Upper lobe of right lung (tissue), 1 donor: ENCODE measurements at regions not wholly inside any gene's neighbourhood (a gene's known extent, or its start where the extent isn't known, plus 50 kb on each side); places are given as distances from the start of the nearest gene placed in this dataset.
"Not testable (repeated sequence)": the region's sequence is repeated elsewhere in the genome, so short reads cannot be mapped to it uniquely, and the experiment has no call there.

Experiments
- ATAC-seq: fragments of 200-7000 bp; cut with Tn5 transposase; one replicate; pipeline ENCODE4 v1.9.1; 2020; ENCODE audit warnings: mild to moderate bottlenecking, moderate library complexity
- DNase-seq: peaks from one replicate; pipeline ENCODE4 v3.0.0-alpha.2; 2020
- H3K27ac ChIP-seq: fragments of 200-600 bp; one replicate; pipeline ENCODE4 v1.8.0; 2022
- H3K27me3 ChIP-seq: fragments of 200-600 bp; one replicate; pipeline ENCODE4 v1.8.0; 2022; ENCODE audit warnings: mild to moderate bottlenecking
- H3K36me3 ChIP-seq: fragments of 200-600 bp; one replicate; pipeline ENCODE4 v1.8.0; 2022
- H3K4me1 ChIP-seq: fragments of 200-600 bp; one replicate; pipeline ENCODE4 v1.8.0; 2022
- H3K4me3 ChIP-seq: fragments of 200-600 bp; one replicate; pipeline ENCODE4 v1.8.0; 2022; ENCODE audit warnings: mild to moderate bottlenecking
- H3K9me3 ChIP-seq: fragments of 200-600 bp; one replicate; pipeline ENCODE4 v1.8.0; 2022
- intact Hi-C: fragments of 100-400 bp; cut with DNase I; formaldehyde crosslinking; loops from one replicate; pipeline ENCODE4 v1.11.0; 2022
- TF ChIP-seq, protein P1 (sequence below): fragments of 200-600 bp; IDR thresholded peaks from one replicate; pipeline ENCODE4 v1.8.0; 2022; ENCODE audit warnings: antibody characterized with exemption
- donor health status: DM: no; HTN: yes; CAD: no; lungs with severe emphysema.

GRCh38 chr20:30281584-30282197 is 975.8 kb upstream of the DEFB115 start:
- Histone ChIP-seq H3K27ac (no peak overlapping the region), H3K36me3 (no peaks in the 10 kb centered on the region), H3K27me3 (no peaks in the 10 kb centered on the region), H3K9me3 (no peaks in the 10 kb centered on the region), H3K4me3 (no peak overlapping the region), H3K4me1 (no peaks in the 10 kb centered on the region)
- TF ChIP-seq, protein P1, sequence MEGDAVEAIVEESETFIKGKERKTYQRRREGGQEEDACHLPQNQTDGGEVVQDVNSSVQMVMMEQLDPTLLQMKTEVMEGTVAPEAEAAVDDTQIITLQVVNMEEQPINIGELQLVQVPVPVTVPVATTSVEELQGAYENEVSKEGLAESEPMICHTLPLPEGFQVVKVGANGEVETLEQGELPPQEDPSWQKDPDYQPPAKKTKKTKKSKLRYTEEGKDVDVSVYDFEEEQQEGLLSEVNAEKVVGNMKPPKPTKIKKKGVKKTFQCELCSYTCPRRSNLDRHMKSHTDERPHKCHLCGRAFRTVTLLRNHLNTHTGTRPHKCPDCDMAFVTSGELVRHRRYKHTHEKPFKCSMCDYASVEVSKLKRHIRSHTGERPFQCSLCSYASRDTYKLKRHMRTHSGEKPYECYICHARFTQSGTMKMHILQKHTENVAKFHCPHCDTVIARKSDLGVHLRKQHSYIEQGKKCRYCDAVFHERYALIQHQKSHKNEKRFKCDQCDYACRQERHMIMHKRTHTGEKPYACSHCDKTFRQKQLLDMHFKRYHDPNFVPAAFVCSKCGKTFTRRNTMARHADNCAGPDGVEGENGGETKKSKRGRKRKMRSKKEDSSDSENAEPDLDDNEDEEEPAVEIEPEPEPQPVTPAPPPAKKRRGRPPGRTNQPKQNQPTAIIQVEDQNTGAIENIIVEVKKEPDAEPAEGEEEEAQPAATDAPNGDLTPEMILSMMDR: no peak
- intact Hi-C loops: no loop called here
- DNase-seq: no peak
- ATAC-seq: no peak

DNA sequence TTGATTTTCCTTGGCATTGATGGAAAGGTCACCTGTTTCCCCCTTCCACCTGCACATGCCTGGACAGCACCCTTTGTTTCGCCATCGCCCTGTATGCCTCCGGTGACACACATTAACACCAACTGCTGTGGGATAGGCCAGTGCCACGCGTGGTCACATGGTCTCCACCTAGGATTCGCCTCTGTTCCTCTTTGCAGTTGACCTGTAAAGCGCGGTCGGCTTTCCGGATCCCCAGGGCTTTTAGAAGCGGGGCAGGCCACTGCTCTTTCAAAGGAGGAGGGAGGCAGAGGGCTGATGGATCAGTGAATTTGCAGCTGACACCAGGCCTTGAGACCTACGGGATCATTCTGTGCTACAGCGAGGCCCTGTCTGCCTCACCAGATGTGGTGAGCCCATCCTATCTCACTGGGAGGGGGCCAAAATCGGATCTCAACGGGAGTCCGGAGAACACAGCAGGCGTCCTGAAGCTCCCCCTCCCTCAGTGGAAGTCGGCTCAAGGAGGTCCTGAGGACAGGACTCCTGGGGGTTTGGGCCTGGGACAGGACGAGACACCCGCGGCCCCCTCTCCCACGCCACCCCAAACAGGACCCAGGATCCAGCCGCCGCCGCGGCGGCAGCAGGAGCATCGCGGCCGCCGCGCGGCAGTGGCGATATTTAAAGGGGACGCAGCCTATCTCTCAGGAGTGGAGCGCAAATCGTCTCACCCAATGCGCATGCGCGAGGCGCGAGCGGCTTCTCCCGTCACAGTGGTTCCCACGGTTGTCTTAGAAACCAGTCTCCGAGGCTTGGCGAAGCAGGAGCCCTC is 973.8 kb upstream of the DEFB115 start:
- H3K36me3 ChIP-seq, H3K4me1 ChIP-seq, H3K27me3 ChIP-seq, H3K27ac ChIP-seq, intact Hi-C loops, ATAC-seq, H3K9me3 ChIP-seq: not testable (repeated sequence)
- H3K4me3 ChIP-seq: peak overlapping the region; percentile 54
- DNase-seq: peak; percentile 86

GRCh38 chr20:30284281-30284905 is 973.1 kb upstream of the DEFB115 start:
- H3K36me3 ChIP-seq: no peaks in the 10 kb centered on the region
- no peak for ATAC-seq
- no peaks in the 10 kb centered on the region for H3K9me3 ChIP-seq
- intact Hi-C loops: no loop called here
- H3K27me3 ChIP-seq: no peaks in the 10 kb centered on the region
- no peaks in the 10 kb centered on the region for H3K4me1 ChIP-seq
- H3K27ac ChIP-seq: no peak overlapping the region
- DNase-seq: no peak
- peak overlapping the region; percentile 54 for H3K4me3 ChIP-seq
- TF ChIP-seq, protein P1: no peak

DNA sequence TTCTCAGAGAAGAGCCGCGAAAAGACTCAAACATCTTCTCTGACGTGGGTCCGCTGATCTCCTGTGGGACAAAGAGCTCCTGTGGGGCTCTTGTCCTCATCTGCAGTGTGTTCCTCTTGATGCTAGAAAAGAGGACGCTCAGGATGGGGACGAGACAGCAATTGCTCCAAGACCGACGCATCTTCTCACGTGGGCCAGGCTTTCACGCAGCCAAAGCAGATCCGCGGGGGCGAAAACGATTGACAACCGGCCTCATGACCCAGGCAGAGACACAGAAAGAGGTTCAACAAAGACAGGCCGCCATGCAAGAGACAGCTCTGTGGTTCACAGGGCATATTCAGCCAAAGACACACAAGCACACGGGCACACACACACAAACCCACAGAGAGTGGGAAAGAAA is 971.8 kb upstream of the DEFB115 start:
- ATAC-seq: no peak
- no peaks in the 10 kb centered on the region for H3K36me3 ChIP-seq
- no peaks in the 10 kb centered on the region for H3K27me3 ChIP-seq
- H3K27ac ChIP-seq: no peak overlapping the region
- no peak overlapping the region for H3K4me3 ChIP-seq
- H3K9me3 ChIP-seq: no peaks in the 10 kb centered on the region
- DNase-seq: no peak
- H3K4me1 ChIP-seq: no peaks in the 10 kb centered on the region
- intact Hi-C loops: no loop called here
- TF ChIP-seq, protein P1: no peak

DNA sequence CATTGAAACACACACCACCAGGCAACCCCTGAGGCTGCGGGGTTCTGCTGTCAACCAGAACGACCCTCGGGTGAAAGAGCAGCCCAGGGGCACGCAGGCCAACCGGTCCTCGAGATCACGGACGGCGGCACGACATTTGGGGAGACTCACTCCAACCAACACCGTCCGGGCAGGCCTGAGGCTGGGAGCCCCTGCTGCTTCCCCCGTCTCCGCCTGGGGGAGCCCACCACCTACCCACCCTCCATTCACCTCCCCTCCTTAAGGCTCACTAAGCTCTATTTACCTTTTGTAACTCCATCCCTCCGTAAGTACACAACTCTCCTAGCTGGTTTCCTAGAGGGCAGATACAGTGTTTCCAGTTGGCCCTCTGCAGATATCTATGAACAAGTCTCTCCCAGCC is 971.3 kb upstream of the DEFB115 start:
- H3K36me3 ChIP-seq: no peaks in the 10 kb centered on the region
- H3K9me3 ChIP-seq: no peaks in the 10 kb centered on the region
- no peak overlapping the region for H3K27ac ChIP-seq
- TF ChIP-seq, protein P1: no peak
- H3K27me3 ChIP-seq: no peaks in the 10 kb centered on the region
- H3K4me1 ChIP-seq: no peaks in the 10 kb centered on the region
- ATAC-seq (peak; percentile 39), DNase-seq (no peak)
- no peak overlapping the region for H3K4me3 ChIP-seq
- intact Hi-C loops: no loop called here

DNA sequence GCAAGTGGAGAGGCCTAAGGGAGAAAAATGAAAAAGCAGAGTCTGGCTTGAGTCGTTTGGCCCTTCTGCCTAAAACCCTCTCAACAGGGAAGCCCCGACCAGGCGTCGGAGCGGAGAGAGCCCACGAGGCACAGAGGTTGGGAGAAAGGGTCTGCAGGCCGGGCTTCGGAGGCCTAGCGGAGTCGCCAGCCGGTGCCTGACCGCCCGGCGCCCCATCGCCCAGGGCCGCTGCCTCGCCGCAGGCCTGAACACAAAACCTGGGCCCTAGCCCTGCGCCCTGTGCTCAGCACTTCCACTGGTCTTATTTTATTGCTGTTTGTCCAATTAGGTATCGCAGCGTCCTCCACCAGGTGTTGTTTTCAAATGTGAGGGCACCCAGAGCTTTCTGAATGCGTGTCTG is 970.0 kb upstream of the DEFB115 start:
- ATAC-seq, H3K9me3 ChIP-seq, intact Hi-C loops, H3K4me3 ChIP-seq, H3K27ac ChIP-seq, H3K36me3 ChIP-seq, DNase-seq, H3K27me3 ChIP-seq, H3K4me1 ChIP-seq: not testable (repeated sequence)
